Renal cortex interstitium (tissue), 11 donors: ENCODE measurements at regions not wholly inside any gene's neighbourhood (a gene's known extent, or its start where the extent isn't known, plus 50 kb on each side); places are given as distances from the start of the nearest gene placed in this dataset.
"Not testable (repeated sequence)": the region's sequence is repeated elsewhere in the genome, so short reads cannot be mapped to it uniquely, and the experiment has no call there.

Experiments used
- DNase-seq, 11 donors: peaks; one replicate each; pipeline ENCODE4 v3.0.0-alpha.2; 2013; ENCODE audit warnings: low read depth in 9 of 11, low spot score in 4 of 11; ENCODE audit errors: extremely low read depth in 1 of 11

DNA sequence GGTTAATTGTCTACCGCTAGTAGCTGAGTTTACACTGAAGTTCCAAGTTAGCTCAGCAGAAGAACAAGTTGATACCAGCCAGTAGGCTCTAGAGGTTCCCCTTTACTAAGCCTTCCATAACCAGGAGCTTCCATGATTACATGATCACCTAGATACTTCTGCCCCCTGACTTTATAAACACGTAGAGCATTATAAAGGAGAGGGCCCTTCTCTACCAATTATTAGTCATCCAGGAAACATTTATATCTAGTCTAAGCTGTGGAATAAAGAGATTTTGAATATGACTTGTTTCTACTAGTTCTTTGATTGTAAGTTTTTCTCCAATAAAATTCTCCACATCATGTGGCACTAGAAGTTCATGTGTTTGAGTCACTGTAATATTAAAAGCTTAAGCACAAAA, 818.1 kb upstream of the PCDH10 start:
- no peak for DNase-seq

- no peak for DNase-seq
Measured at GRCh38 chr4:132332932-132333723, 816.0 kb upstream of the PCDH10 start.

GRCh38 chr4:132333724-132334047, 815.4 kb upstream of the PCDH10 start:
- no peak for DNase-seq

DNA sequence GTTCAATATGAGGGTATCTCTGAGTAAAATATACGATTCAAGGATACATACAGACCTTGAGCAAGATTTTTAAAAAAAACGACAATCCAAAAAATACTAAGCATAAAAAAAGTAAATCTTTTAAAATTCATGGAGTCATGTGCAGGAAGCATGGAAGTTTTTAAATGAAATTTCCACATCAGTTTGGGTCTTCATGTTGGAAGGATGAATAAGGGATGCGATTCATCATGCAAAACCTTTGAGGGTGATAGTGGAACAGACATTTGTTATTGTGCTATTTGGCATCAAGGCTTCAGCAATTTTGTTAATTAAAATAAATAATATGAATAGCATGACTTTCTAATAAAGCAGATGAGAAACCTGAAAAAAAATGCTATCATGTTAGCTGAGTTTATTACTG, 815.0 kb upstream of the PCDH10 start:
- no peak for DNase-seq

DNA sequence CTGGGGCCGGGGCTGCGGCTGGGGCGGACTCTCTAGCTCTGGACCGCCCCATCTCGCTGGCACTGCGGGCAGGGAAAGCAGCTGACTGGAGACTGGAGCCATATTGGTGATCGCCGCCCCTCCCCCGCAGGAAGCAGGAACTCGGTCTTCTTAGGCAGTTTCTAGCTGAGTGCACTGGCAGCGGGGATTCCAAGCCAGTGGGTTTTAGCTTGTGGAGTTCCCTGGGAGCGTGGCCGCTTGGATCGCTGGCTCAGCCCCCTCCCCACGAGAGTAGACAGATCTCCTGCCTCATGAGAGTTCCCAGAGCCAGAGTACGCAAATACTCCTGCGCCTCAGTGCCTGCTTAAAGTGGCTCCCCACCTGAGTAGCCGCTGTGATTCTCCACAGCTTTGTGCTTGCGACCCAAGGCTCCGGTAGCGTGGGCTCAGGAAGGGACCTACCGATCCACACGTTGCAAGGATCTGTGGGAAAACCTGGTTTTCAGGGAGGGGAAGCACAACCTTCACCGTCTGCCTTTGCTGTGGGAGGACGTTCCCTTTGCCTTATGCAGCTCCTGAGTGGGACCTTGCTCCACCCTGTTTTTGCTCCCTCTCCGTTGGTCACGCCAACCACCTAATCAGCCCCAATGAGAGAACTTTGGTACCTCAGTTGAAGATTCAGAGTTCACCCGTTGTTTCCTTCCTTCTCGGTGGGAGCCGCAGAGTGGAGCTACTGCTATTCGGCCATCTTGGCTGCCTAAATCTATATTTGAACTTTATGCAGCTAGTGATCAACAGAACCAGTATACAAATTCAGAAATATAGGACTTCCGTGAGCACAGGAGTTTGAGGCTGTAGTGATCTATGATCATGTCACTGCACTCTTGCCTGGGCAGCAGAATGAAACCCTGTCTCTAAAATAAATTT, 803.9 kb upstream of the PCDH10 start:
- no peak for DNase-seq

DNA sequence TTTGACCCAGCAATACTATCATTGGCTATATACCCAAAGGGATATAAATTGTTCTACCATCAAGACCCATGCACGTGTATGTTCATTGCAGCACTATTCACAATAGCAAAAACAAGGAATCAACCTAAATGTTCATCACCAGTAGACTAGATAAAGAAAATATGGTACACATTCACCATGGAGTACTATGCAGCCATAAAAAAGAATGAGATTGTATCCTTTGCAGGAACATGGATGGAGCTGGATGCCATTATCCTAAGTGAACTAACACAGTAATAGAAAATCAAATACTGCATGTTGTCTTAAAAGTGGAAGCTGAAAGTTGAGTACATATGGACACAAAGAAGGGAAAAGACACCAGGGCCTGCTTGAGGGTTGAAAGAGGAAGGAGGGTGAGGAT, 803.1 kb upstream of the PCDH10 start:
- no peak for DNase-seq

DNA sequence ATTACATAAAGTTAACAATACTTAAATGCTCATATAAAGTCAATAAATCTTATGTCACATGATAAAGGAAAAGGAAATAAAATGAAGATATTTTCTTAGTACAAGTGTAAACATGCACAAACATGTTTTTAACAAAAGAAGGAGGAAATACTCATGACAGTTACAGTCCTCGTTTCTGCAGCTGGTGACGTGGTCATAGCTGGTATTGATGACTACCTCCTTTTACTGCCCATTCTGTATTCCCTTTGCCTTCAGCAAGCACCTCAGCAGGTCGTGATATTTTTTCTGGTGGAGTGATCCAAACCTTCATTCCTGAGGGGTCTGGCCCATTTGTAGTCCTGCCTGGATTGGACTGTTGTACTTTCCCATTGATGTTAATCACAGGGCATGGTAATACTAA, 797.5 kb upstream of the PCDH10 start:
- DNase-seq: not testable (repeated sequence)

- DNase-seq: no peak
Measured at GRCh38 chr4:132382243-132382642, 766.9 kb upstream of the PCDH10 start.

DNA sequence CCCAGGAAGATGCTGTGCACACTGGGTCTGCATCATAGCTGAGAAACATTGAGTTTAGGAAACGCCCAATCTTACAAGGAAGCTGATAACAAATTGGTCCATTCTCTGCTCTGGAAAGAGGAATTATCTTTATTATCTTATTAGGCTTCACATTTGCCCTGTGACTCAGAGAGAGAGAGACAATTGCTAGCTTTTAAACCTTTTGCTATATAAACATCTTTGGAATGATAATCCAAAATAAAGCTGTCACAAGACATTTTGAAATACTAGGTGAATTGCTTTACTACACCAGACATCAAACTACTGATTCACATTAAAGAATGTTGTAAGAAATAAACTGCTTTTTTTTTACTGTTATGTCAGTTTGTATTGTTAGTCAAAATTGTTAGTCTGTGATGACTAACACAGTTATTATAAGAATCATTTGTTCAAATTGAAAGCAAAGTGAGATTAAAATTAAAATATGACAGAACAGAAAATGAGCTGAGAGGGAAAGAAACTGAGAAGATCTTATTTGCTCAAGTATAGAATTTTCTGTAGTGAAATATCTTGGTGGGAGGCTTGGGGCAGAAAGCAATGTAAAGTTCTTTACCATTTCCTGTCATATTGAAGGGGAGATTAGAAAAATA, 765.4 kb upstream of the PCDH10 start:
- DNase-seq: no peak

- no peak for DNase-seq
Measured at GRCh38 chr4:132384709-132385108, 764.4 kb upstream of the PCDH10 start.

- no peak for DNase-seq
Measured at GRCh38 chr4:132386130-132386529, 763.0 kb upstream of the PCDH10 start.

DNA sequence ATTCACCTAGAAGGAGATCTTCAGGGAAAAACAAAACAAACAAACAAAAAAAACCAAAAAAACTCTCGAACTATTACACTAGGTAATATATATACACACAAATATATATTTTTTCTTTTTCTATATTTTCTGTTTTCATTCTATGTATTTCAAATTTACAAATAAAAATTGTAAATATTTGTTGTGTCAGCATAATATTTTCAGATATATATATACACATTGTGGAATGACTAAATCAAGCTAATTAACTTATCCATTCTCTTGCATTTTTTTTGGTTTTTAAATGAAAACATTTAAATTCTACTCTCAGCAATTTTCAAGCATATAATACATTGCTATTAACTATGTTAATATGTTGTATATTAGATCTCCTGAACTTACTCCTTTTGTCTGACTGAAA, 762.0 kb upstream of the PCDH10 start:
- DNase-seq: no peak

DNA sequence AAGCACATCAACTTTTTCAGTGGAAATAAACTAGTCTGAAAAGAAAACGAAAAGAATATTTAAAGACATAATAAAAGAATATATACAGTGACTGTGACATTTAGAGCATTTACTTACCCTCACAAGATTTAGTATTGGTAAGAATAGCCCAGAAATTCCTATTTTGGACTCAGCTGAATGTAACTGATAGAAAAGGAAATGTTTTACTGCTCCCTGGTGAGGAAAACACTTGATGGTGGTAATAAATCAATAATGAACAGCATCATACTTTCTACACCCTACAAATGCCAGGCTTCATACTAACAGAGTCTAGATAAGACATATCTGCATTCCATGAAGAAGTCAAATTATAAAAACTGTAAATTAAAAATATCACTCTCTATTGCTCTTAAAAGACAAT, 753.5 kb upstream of the PCDH10 start:
- peak in 7 of 11 donors; percentile 4 to 31 (median 18) for DNase-seq

- DNase-seq: no peak
Measured at GRCh38 chr4:132396636-132397035, 752.5 kb upstream of the PCDH10 start.

DNA sequence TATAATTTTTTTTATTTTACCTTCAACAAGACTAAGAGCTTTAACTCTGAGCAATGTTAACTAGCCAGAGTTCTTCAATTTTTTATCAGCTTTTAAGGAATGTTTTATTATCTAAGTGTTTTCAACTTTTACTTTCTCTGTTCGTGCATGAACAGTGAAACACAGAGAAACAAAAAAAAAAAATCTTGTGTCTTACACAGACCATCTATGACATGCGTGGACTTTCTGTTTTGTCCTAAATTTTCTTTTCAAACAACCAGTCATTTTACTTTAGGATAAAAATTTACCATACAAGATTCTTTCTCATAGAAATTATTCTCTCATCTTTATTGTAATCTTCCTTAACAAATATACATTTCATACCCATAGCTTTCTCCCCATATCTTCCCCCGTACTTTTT, 731.9 kb upstream of the PCDH10 start:
- no peak for DNase-seq

- no peak for DNase-seq
Measured at GRCh38 chr4:132427125-132427524, 722.0 kb upstream of the PCDH10 start.

GRCh38 chr4:132437117-132437516, 712.0 kb upstream of the PCDH10 start:
- no peak for DNase-seq

GRCh38 chr4:132445386-132445785, 703.7 kb upstream of the PCDH10 start:
- no peak for DNase-seq

DNA sequence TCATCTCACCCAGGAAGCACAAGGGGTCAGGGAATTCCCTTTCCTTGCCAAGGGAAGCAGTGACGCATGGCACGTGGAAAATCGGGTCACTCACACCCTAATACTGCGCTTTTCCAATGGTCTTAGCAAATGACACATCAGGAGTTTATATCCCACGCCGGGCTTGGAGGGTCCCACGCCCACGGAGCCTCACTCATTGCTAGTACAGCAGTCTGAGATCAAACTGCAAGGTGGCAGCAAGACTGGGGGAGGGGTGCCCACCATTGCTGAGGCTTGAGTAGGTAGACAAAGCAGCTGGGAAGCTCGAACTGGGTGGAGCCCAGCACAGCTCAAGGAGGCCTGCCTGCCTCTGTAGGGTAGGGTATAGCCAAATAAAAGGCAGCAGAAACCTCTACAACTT, 691.1 kb upstream of the PCDH10 start:
- DNase-seq: not testable (repeated sequence)

GRCh38 chr4:132479543-132479942, 669.6 kb upstream of the PCDH10 start:
- no peak for DNase-seq
